T-helper 9 cell (primary cell): ENCODE measurements at regions not wholly inside any gene's neighbourhood (a gene's known extent, or its start where the extent isn't known, plus 50 kb on each side); places are given as distances from the start of the nearest gene placed in this dataset.

Experiments used
- DNase-seq: peaks from one replicate; pipeline ENCODE4 v3.0.0-alpha.2; 2020

- no peak for DNase-seq
Measured at GRCh38 chr10:123562811-123563580, 103.2 kb upstream of the GPR26 start.

GRCh38 chr10:123563581-123563855 is 102.6 kb upstream of the GPR26 start:
- no peak for DNase-seq

- no peak for DNase-seq
Measured at GRCh38 chr10:123563994-123564393, 102.2 kb upstream of the GPR26 start.

- no peak for DNase-seq
Measured at GRCh38 chr10:123564631-123565030, 101.5 kb upstream of the GPR26 start.

GRCh38 chr10:123565691-123566660 is 100.2 kb upstream of the GPR26 start:
- no peak for DNase-seq

GRCh38 chr10:123567984-123568739 is 98.0 kb upstream of the GPR26 start:
- DNase-seq: no peak

- DNase-seq: no peak
Measured at GRCh38 chr10:123568751-123569150, 97.4 kb upstream of the GPR26 start.

- DNase-seq: no peak
Measured at GRCh38 chr10:123569436-123570035, 96.6 kb upstream of the GPR26 start.

GRCh38 chr10:123570051-123570897 is 95.9 kb upstream of the GPR26 start:
- no peak for DNase-seq

GRCh38 chr10:123570898-123571515 is 95.1 kb upstream of the GPR26 start:
- no peak for DNase-seq

- DNase-seq: no peak
Measured at GRCh38 chr10:123571978-123572377, 94.2 kb upstream of the GPR26 start.

- DNase-seq: peak; percentile 26
Measured at GRCh38 chr10:123573236-123574108, 92.7 kb upstream of the GPR26 start.

GRCh38 chr10:123574109-123574698 is 92.0 kb upstream of the GPR26 start:
- DNase-seq: no peak

GRCh38 chr10:123575105-123575504 is 91.0 kb upstream of the GPR26 start:
- DNase-seq: no peak

GRCh38 chr10:123576706-123577105 is 89.4 kb upstream of the GPR26 start:
- DNase-seq: no peak

GRCh38 chr10:123577921-123578461 is 88.2 kb upstream of the GPR26 start:
- DNase-seq: no peak

- no peak for DNase-seq
Measured at GRCh38 chr10:123578721-123579120, 87.4 kb upstream of the GPR26 start.

GRCh38 chr10:123579675-123580074 is 86.5 kb upstream of the GPR26 start:
- DNase-seq: no peak

GRCh38 chr10:123580426-123580825 is 85.7 kb upstream of the GPR26 start:
- DNase-seq: no peak

- DNase-seq: no peak
Measured at GRCh38 chr10:123581656-123582055, 84.5 kb upstream of the GPR26 start.
